Activated CD8-positive, alpha-beta T cell treated with anti-CD3 and anti-CD28 coated beads, Interleukin-2, amount 10 ng/mL, durations not matched to agents 7 days and 5 days (primary cell): ENCODE measurements at regions not wholly inside any gene's neighbourhood (a gene's known extent, or its start where the extent isn't known, plus 50 kb on each side); places are given as distances from the start of the nearest gene placed in this dataset.

Experiments used
- ATAC-seq: fragments of 150-1000 bp; cut with Tn5 transposase; one replicate; pipeline ENCODE4 v1.10.0; 2021; ENCODE audit warnings: moderate library complexity
- CTCF ChIA-PET: fragments of 350-600 bp; sonication (Branson Sonifier 250); formaldehyde crosslinking; loops from one replicate; lab custom pipeline; 2021; ENCODE audit warnings: antibody characterized with exemption; lab: Charles Lee
- POLR2A ChIA-PET: fragments of 350-600 bp; sonication (Branson Sonifier 250); formaldehyde crosslinking; loops from one replicate; lab custom pipeline; 2021; ENCODE audit warnings: antibody characterized with exemption; lab: Charles Lee
- DNase-seq: peaks from one replicate; pipeline ENCODE4 v3.0.0-alpha.2; 2020
- H3K27ac Mint-ChIP-seq: one replicate; pipeline ENCODE4 v1.8.0; 2021; ENCODE audit warnings: mild to moderate bottlenecking, mixed read lengths
- H3K27me3 Mint-ChIP-seq: one replicate; pipeline ENCODE4 v1.8.0; 2021; ENCODE audit warnings: low read depth, mixed read lengths
- H3K36me3 Mint-ChIP-seq: one replicate; pipeline ENCODE4 v1.8.0; 2021; ENCODE audit warnings: low read depth, mixed read lengths
- H3K4me1 Mint-ChIP-seq: one replicate; pipeline ENCODE4 v1.8.0; 2021; ENCODE audit warnings: low read depth, mixed read lengths
- H3K4me3 Mint-ChIP-seq: one replicate; pipeline ENCODE4 v1.8.0; 2021; ENCODE audit warnings: mild to moderate bottlenecking, mixed read lengths
- H3K9me3 Mint-ChIP-seq: one replicate; pipeline ENCODE4 v1.8.0; 2022; ENCODE audit warnings: mixed read lengths; ENCODE audit not compliant: insufficient read depth

DNA sequence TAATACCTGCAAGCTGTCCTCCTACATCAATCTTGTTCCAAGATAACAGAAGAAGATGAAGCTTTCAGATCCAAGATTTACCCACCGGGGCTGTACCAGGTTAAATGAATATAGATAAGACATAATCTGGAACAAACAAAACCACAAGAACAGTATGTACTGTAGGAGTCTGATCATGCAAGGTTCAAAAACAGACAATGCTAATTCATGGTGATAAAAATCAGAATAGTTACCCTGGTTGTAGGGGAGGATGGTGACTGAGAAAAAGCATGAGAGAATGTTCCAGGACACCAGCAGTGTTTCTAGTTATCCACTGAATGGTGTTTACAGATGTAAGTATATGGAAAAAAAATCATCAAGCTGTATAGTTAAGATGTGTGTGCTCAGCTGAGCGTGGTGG is 211.6 kb upstream of the TBL1X start:
- H3K4me1 Mint-ChIP-seq = peaks cover 2% of the 10 kb centered on the region
- DNase-seq (no peak), ATAC-seq (no peak)
- no peak overlapping the region for H3K4me3 Mint-ChIP-seq
- no peaks in the 10 kb centered on the region for H3K9me3 Mint-ChIP-seq
- no peaks in the 10 kb centered on the region for H3K27me3 Mint-ChIP-seq
- no peaks in the 10 kb centered on the region for H3K36me3 Mint-ChIP-seq
- POLR2A ChIA-PET = no interaction called here
- CTCF ChIA-PET = no interaction called here
- H3K27ac Mint-ChIP-seq = no peak overlapping the region

DNA sequence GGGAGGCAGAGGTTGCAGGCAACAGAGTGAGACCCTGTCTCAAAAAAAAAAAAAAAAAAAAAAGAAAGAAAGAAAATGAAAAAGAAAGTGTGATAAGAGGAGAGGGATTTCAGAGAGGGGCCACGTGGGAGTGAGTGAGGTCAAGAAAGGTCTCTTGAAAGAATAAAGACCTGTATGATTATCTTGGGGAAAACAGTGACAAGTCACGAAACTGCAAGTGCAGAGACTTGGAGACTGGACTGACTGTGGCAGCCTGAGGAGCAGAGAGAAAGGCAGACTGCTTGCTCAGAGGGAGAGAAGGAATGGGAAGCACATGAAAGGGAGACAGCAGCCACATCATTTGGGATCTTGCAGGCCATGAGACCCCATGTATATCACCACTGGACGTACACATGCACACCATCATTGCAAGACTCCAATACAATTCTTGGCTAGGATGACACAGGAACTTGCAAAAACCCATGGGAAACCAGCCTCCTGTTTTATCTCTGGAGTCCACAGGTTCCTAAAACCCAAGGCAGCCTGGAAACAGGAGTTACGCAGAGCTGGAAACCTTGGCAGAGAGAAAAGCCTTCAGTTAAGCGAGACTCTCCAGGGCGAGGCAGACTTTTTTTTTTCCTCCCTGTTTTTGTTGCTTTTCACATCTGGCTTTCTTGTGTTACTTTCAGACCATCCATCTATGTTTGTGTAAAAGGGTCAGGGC is 207.0 kb upstream of the TBL1X start:
- DNase-seq (no peak), ATAC-seq (no peak)
- CTCF ChIA-PET = no interaction called here
- peaks cover 4% of the 10 kb centered on the region for H3K36me3 Mint-ChIP-seq
- H3K4me1 Mint-ChIP-seq = peaks cover 8% of the 10 kb centered on the region
- H3K27me3 Mint-ChIP-seq = no peaks in the 10 kb centered on the region
- H3K27ac Mint-ChIP-seq = peak overlapping the region; percentile 15
- no peak overlapping the region for H3K4me3 Mint-ChIP-seq
- POLR2A ChIA-PET = no interaction called here
- peaks cover 10% of the 10 kb centered on the region for H3K9me3 Mint-ChIP-seq

DNA sequence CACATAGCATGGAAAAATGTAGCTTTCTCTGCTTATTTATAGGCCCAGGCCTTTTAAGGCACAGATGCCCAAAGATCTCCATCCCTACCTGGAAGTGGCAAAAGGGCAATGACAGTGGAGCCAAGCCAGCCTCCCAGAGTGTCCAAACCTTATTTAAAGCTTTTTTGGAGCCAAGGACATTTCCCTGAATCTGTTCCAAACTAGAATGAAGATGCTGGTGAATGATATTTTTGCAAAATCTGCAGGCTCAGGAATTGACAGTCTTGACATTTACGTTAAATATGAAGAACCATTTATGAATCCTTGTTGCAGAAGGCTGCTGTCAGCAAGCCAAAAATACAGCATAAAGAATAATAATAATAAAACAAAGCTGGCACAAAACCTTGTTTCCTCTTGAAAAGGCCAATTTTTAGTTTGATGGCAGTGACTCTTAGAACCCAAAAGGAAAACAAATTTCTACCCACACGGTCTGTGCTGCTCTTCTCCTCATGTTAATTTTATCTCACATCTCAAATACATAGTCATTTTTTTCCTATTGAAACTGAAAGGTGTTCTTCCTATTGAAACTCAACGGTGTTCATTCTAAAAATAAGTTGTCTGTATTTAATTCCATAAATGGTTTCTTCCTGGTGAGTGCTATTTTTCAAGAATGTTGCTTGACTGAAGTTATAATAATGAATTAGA is 206.3 kb upstream of the TBL1X start:
- no peak overlapping the region for H3K4me3 Mint-ChIP-seq

DNA sequence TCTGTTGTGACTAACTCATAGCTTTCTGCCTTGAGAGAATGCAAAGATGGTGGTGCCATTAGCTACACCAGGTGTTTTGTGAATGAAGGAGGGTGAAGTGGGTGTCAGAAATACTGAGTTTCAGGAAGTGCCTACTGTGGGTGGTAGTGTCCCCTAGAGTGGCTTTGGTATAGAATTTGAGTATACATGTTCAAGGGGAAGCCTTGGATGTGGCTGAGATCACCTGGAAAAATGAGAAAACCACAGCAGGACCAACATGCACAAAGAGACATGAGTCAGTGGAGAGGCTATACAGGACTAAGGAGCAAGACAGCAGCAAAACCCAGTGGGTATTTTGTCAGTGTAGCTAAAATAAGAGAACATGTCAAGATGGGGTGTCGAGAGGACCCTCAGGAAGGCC is 204.3 kb upstream of the TBL1X start:
- CTCF ChIA-PET = no interaction called here
- peaks cover 8% of the 10 kb centered on the region for H3K4me1 Mint-ChIP-seq
- ATAC-seq (no peak), DNase-seq (no peak)
- H3K27me3 Mint-ChIP-seq = no peaks in the 10 kb centered on the region
- H3K27ac Mint-ChIP-seq = no peak overlapping the region
- peaks cover 10% of the 10 kb centered on the region for H3K9me3 Mint-ChIP-seq
- peaks cover 4% of the 10 kb centered on the region for H3K36me3 Mint-ChIP-seq
- POLR2A ChIA-PET = no interaction called here
- no peak overlapping the region for H3K4me3 Mint-ChIP-seq

More for the DNA sequence above, 206.3 kb upstream of the TBL1X start:
- ATAC-seq = no peak
- Mint-ChIP-seq H3K36me3 (peaks cover 4% of the 10 kb centered on the region), H3K27ac (no peak overlapping the region), H3K9me3 (peaks cover 10% of the 10 kb centered on the region), H3K27me3 (no peaks in the 10 kb centered on the region), H3K4me1 (peaks cover 8% of the 10 kb centered on the region)
- no peak for DNase-seq
- CTCF ChIA-PET = no interaction called here
- POLR2A ChIA-PET = no interaction called here

DNA sequence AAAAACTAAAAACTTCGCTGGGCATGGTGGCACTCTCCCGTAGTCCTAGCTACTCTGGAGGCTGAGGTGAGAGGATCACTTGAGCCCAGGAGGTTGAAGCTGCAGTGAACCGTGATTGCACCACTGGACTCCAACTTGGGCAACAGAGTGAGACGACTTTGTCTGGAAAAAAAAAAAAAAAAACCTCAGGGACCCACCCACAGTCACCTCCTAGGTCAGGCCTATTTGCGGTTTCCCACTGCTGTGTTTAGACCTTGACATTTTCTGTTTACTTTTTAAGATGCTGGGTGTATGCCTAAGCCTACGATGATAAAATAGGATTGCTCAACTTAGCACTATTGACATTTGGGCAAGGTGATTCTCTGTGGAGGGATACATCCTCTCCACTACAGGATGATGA is 197.4 kb upstream of the TBL1X start:
- Mint-ChIP-seq H3K4me1 (no peaks in the 10 kb centered on the region), H3K36me3 (no peaks in the 10 kb centered on the region), H3K9me3 (no peaks in the 10 kb centered on the region), H3K4me3 (no peak overlapping the region), H3K27me3 (no peaks in the 10 kb centered on the region), H3K27ac (no peak overlapping the region)
- ChIA-PET POLR2A (no interaction called here), CTCF (no interaction called here)
- ATAC-seq (no peak), DNase-seq (no peak)

DNA sequence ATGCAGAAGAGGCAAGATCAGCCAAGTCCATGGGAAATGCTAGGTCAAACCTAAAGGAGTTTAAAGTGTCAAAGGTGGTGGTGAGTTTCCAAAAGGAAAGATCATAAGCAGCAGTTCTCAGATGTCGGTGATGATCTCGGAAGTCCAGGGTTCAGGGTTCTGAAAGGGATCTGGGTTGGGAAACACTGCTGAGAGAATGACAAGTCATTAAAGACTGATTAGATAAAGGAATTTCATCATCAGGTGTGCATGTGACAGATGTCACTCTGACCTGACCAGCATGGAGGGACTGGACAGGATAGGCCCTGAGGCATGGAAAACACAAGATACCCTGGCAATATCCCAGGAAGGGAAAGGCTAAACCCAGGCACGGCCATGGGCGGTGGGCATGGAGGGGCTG is 195.7 kb upstream of the TBL1X start:
- no peaks in the 10 kb centered on the region for H3K36me3 Mint-ChIP-seq
- no peak overlapping the region for H3K27ac Mint-ChIP-seq
- DNase-seq (no peak), ATAC-seq (no peak)
- no peaks in the 10 kb centered on the region for H3K4me1 Mint-ChIP-seq
- H3K27me3 Mint-ChIP-seq = no peaks in the 10 kb centered on the region
- H3K4me3 Mint-ChIP-seq = no peak overlapping the region
- POLR2A ChIA-PET = no interaction called here
- CTCF ChIA-PET = no interaction called here
- H3K9me3 Mint-ChIP-seq = no peaks in the 10 kb centered on the region

DNA sequence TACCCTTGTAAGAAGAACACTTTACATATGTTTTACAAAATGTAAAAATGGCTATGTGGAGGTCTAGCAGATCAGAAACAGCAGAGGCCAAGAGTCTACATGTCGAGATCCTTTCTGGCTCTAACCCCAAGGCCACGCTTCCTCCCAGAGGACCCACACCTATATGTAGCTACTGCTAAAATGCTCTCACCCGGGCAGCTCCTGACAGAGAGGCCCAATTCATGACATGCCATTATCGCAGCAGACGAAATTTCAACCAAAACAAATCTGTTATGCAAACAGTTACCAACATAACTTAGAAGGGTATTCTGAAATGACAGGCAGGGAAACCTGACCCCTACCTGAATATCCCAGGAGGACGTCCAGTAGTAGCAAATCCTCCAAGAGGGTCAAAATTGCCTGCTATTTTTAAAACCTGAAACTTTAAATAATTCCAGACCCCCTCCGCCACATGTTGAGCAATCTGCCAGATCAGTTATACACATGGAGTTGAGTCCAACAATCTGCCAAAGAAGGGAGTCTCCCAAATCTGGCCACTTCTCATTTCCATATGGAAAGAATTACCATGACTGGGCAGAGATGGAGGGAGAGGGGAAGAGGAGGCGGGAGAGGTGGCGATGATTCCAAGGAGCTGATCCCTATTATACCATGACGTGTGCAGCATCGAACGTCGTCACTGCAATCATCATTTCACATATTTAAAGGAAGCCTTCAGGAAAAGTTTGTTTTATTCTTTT is 192.9 kb upstream of the TBL1X start:
- Mint-ChIP-seq H3K27me3 (no peaks in the 10 kb centered on the region), H3K36me3 (no peaks in the 10 kb centered on the region), H3K9me3 (no peaks in the 10 kb centered on the region), H3K4me3 (no peak overlapping the region), H3K27ac (no peak overlapping the region), H3K4me1 (no peaks in the 10 kb centered on the region)
- POLR2A ChIA-PET = no interaction called here
- CTCF ChIA-PET = no interaction called here
- no peak for DNase-seq
- no peak for ATAC-seq

DNA sequence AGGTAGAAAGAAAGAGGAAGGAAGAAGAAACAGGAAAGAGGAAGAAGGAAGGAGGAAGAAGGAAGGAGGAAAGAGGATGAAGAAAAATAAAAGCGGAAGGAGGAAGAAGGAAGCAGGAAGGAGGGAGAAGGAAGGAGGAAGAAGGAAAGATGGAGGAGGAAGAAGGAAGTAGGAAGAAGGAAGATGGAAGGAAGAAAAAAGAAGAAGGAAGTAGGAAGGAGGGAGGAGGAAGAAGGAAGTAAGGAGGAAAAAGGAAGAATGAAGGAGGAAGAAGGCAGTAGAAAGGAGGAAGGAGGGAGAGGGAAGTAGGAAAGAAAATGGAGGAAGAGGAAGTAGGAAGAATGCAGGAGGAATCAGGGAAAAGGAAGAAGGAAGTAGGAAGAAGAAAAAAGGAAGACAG is 191.1 kb upstream of the TBL1X start:
- H3K4me1 Mint-ChIP-seq = peaks cover 3% of the 10 kb centered on the region
- H3K27me3 Mint-ChIP-seq = no peaks in the 10 kb centered on the region
- CTCF ChIA-PET = no interaction called here
- H3K4me3 Mint-ChIP-seq = no peak overlapping the region
- POLR2A ChIA-PET = no interaction called here
- no peak overlapping the region for H3K27ac Mint-ChIP-seq
- no peaks in the 10 kb centered on the region for H3K36me3 Mint-ChIP-seq
- H3K9me3 Mint-ChIP-seq = no peaks in the 10 kb centered on the region
- DNase-seq (no peak), ATAC-seq (no peak)

DNA sequence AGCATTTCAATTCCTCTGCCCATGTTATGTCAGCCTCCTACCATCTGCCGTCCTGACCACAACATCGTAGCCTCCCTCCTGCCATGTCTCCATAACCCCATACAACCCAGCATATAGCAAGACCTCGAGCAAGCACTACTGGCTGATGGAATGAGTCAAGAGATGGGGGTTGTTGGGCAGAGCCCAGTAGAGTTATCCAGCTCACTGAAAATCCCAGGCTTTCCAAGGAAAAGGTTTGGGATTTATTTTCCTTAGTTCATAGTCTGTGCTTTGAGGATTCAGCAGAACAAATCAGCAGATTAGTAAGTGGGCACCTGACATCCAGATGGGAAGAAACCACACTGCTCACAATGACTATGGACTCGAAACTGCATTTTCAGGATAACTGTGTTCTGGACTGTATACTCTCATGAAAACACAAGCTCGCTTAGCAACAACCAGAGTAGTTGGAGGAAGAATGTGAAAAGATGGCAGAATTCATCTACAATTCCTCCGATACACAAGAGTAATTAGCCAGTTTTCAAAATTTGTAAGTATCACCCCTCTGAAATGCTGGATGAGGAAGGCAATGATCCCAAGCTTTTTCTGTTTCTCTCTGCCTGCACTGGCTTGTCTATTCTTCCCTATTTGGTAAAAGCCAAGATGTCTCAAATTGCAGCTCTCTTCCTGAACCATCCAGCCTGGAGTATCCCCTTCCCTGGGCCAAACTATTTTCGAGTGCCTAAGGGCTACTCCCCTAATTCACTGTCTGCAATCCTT is 186.2 kb upstream of the TBL1X start:
- CTCF ChIA-PET = interaction anchor here (1.3 kb wide), 1 partner anchor 35 kb away, joined by 6 read pairs; no protein-coding TSS in a partner anchor
- ATAC-seq = no peak
- peaks cover 2% of the 10 kb centered on the region for H3K36me3 Mint-ChIP-seq
- POLR2A ChIA-PET = interaction anchor here (1.0 to 1.2 kb wide), 2 partner anchors 184 to 297 kb away, joined by 3 read pairs; no protein-coding TSS in a partner anchor
- H3K4me3 Mint-ChIP-seq = peak overlapping the region; percentile 28
- H3K27me3 Mint-ChIP-seq = no peaks in the 10 kb centered on the region
- H3K27ac Mint-ChIP-seq = peak overlapping the region; percentile 80
- no peaks in the 10 kb centered on the region for H3K9me3 Mint-ChIP-seq
- H3K4me1 Mint-ChIP-seq = peaks cover 24% of the 10 kb centered on the region
- DNase-seq = no peak

DNA sequence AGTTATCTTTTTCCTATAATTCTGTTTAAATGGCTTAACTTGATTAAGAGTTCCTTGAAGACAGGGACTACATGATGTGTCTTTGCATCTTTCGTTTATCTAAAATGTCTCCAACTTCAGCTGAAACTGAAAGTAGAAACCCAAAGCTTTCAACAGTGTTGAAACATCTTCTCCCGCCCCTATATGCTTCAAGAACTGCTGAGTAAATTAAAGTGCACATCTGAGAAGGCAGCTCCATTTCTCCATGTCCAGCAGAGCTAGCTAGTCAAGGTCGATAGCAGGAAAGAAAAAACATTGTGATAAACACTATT is 185.7 kb upstream of the TBL1X start:
- peaks cover 2% of the 10 kb centered on the region for H3K36me3 Mint-ChIP-seq
- H3K9me3 Mint-ChIP-seq = no peaks in the 10 kb centered on the region
- no peak for DNase-seq
- ChIA-PET POLR2A (interaction anchor here (1.0 to 1.2 kb wide), 2 partner anchors 184 to 297 kb away, joined by 3 read pairs; no protein-coding TSS in a partner anchor), CTCF (interaction anchor here (1.3 kb wide), 1 partner anchor 34 kb away, joined by 6 read pairs; no protein-coding TSS in a partner anchor)
- ATAC-seq = no peak
- peak overlapping the region; percentile 80 for H3K27ac Mint-ChIP-seq
- H3K4me3 Mint-ChIP-seq = peak overlapping the region; percentile 28
- H3K27me3 Mint-ChIP-seq = no peaks in the 10 kb centered on the region
- peaks cover 26% of the 10 kb centered on the region for H3K4me1 Mint-ChIP-seq

DNA sequence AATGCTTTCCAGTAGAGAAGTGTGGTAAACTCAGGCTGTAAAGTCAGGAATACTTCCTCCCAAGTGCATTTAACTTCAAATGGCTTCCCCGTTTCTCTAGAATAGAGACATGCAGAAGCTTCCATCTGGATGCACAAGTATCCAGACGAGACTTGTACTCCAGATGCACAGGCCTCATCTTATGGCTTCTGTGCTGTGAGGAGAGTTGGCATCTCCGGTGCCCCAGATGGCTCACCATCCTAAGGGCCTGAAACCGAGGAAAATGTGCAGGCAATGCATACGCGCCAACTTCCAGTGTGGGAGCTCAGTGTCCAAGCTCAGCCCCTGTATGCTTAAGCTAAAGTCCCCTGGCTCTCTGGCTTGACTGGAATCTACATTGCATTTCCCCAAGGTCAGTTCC is 184.0 kb upstream of the TBL1X start:
- DNase-seq (no peak), ATAC-seq (no peak)
- ChIA-PET POLR2A (no interaction called here), CTCF (interaction anchor here (0.6 kb wide), 1 partner anchor 308 kb away, joined by 3 read pairs; no protein-coding TSS in a partner anchor)
- no peaks in the 10 kb centered on the region for H3K9me3 Mint-ChIP-seq
- peaks cover 2% of the 10 kb centered on the region for H3K36me3 Mint-ChIP-seq
- H3K27ac Mint-ChIP-seq = no peak overlapping the region
- H3K4me3 Mint-ChIP-seq = no peak overlapping the region
- H3K4me1 Mint-ChIP-seq = peaks cover 33% of the 10 kb centered on the region
- H3K27me3 Mint-ChIP-seq = no peaks in the 10 kb centered on the region
